HFF-Myc (cell line): ENCODE measurements at regions not wholly inside any gene's neighbourhood (a gene's known extent, or its start where the extent isn't known, plus 50 kb on each side); places are given as distances from the start of the nearest gene placed in this dataset.

ENCODE experiments used
- DNase-seq: peaks from one replicate; pipeline ENCODE4 v3.0.0-alpha.2; 2011; ENCODE audit warnings: low read depth; ENCODE audit errors: extremely low read depth
- H3K4me3 ChIP-seq: replicated peaks from 2 replicates; pipeline ENCODE4 v1.5.1; 2011; ENCODE audit warnings: low read depth, mild to moderate bottlenecking, control low read depth, low read length
- CTCF ChIP-seq: IDR thresholded peaks from 2 replicates; pipeline ENCODE4 v1.5.1; 2012; ENCODE audit warnings: mild to moderate bottlenecking, low read depth, low read length, control low read depth; ENCODE audit errors: missing control alignments

- TF ChIP-seq CTCF = no peak
- DNase-seq = no peak
- no peak overlapping the region for H3K4me3 ChIP-seq
Observed at GRCh38 chr4:159600061-159600460, 497.2 kb downstream of the RAPGEF2 start.

GRCh38 chr4:159604781-159605180 lies 501.9 kb downstream of the RAPGEF2 start:
- TF ChIP-seq CTCF = no peak
- no peak overlapping the region for H3K4me3 ChIP-seq
- DNase-seq = no peak

- TF ChIP-seq CTCF = no peak
- no peak for DNase-seq
- no peak overlapping the region for H3K4me3 ChIP-seq
Observed at GRCh38 chr4:159606835-159607234, 504.0 kb downstream of the RAPGEF2 start.

GRCh38 chr4:159607809-159608208 lies 504.9 kb downstream of the RAPGEF2 start:
- no peak for DNase-seq
- no peak for TF ChIP-seq CTCF
- no peak overlapping the region for H3K4me3 ChIP-seq

- no peak overlapping the region for H3K4me3 ChIP-seq
- no peak for TF ChIP-seq CTCF
- DNase-seq = no peak
Observed at GRCh38 chr4:159608436-159608835, 505.6 kb downstream of the RAPGEF2 start.

- H3K4me3 ChIP-seq = no peak overlapping the region
- DNase-seq = no peak
- no peak for TF ChIP-seq CTCF
Observed at GRCh38 chr4:159632031-159632430, 529.2 kb downstream of the RAPGEF2 start.

GRCh38 chr4:159639671-159640323 lies 536.9 kb downstream of the RAPGEF2 start:
- no peak for TF ChIP-seq CTCF
- DNase-seq = no peak
- H3K4me3 ChIP-seq = no peak overlapping the region
